Type B pancreatic cell (in vitro differentiated cells): ENCODE measurements at regions not wholly inside any gene's neighbourhood (a gene's known extent, or its start where the extent isn't known, plus 50 kb on each side); places are given as distances from the start of the nearest gene placed in this dataset.

Experiments used
- DNase-seq: peaks from one replicate; pipeline ENCODE4 v3.0.0; 2021; ENCODE audit warnings: mixed read lengths; ENCODE audit not compliant: unreplicated experiment; ENCODE audit errors: extremely low spot score
- H3K27ac Mint-ChIP-seq: 2 replicates; pipeline ENCODE4 v1.8.0; 2021; ENCODE audit warnings: mild to moderate bottlenecking, mixed read lengths
- H3K27me3 Mint-ChIP-seq: 2 replicates; pipeline ENCODE4 v1.8.0; 2021; ENCODE audit warnings: mixed read lengths
- H3K36me3 Mint-ChIP-seq: 2 replicates; pipeline ENCODE4 v1.8.0; 2021; ENCODE audit warnings: mixed read lengths
- H3K4me1 Mint-ChIP-seq: one replicate; pipeline ENCODE4 v1.8.0; 2021; ENCODE audit warnings: mixed read lengths; ENCODE audit not compliant: unreplicated experiment
- H3K4me3 Mint-ChIP-seq: 2 replicates; pipeline ENCODE4 v1.8.0; 2021; ENCODE audit warnings: mild to moderate bottlenecking, mixed read lengths
- H3K9me3 Mint-ChIP-seq: 2 replicates; pipeline ENCODE4 v1.8.0; 2021; ENCODE audit warnings: mixed read lengths
- CTCF ChIP-seq: fragments of 200-600 bp; sonication (generic); conservative IDR thresholded peaks from 2 replicates; pipeline ENCODE4 v1.5.0; 2021; ENCODE audit warnings: antibody characterized with exemption, mild to moderate bottlenecking

GRCh38 chr14:80323038-80323665, 111.8 kb upstream of the DIO2 start:
- no peak overlapping the region for H3K27ac Mint-ChIP-seq
- H3K4me3 Mint-ChIP-seq: no peak overlapping the region
- DNase-seq: no peak
- no peaks in the 10 kb centered on the region for H3K9me3 Mint-ChIP-seq
- no peak for TF ChIP-seq CTCF
- no peaks in the 10 kb centered on the region for H3K27me3 Mint-ChIP-seq
- no peaks in the 10 kb centered on the region for H3K4me1 Mint-ChIP-seq
- H3K36me3 Mint-ChIP-seq: no peaks in the 10 kb centered on the region

- no peaks in the 10 kb centered on the region for H3K27me3 Mint-ChIP-seq
- H3K27ac Mint-ChIP-seq: no peak overlapping the region
- no peak for DNase-seq
- no peaks in the 10 kb centered on the region for H3K9me3 Mint-ChIP-seq
- no peaks in the 10 kb centered on the region for H3K36me3 Mint-ChIP-seq
- H3K4me1 Mint-ChIP-seq: peaks cover 16% of the 10 kb centered on the region
- no peak for TF ChIP-seq CTCF
- H3K4me3 Mint-ChIP-seq: no peak overlapping the region
Observed at GRCh38 chr14:80316441-80316840, 105.1 kb upstream of the DIO2 start.

- H3K4me1 Mint-ChIP-seq: peaks cover 20% of the 10 kb centered on the region
- no peak for TF ChIP-seq CTCF
- no peaks in the 10 kb centered on the region for H3K36me3 Mint-ChIP-seq
- DNase-seq: no peak
- H3K4me3 Mint-ChIP-seq: no peak overlapping the region
- no peak overlapping the region for H3K27ac Mint-ChIP-seq
- no peaks in the 10 kb centered on the region for H3K9me3 Mint-ChIP-seq
- no peaks in the 10 kb centered on the region for H3K27me3 Mint-ChIP-seq
Observed at GRCh38 chr14:80315681-80316080, 104.4 kb upstream of the DIO2 start.

GRCh38 chr14:80313806-80314205, 102.5 kb upstream of the DIO2 start:
- DNase-seq: no peak
- no peak for TF ChIP-seq CTCF
- H3K4me3 Mint-ChIP-seq: no peak overlapping the region
- H3K27me3 Mint-ChIP-seq: no peaks in the 10 kb centered on the region
- H3K27ac Mint-ChIP-seq: no peak overlapping the region
- peaks cover 4% of the 10 kb centered on the region for H3K9me3 Mint-ChIP-seq
- peaks cover 20% of the 10 kb centered on the region for H3K4me1 Mint-ChIP-seq
- H3K36me3 Mint-ChIP-seq: no peaks in the 10 kb centered on the region

- Mint-ChIP-seq H3K4me3 (no peak overlapping the region), H3K4me1 (peaks cover 15% of the 10 kb centered on the region), H3K36me3 (no peaks in the 10 kb centered on the region), H3K27ac (no peak overlapping the region), H3K9me3 (peaks cover 4% of the 10 kb centered on the region), H3K27me3 (no peaks in the 10 kb centered on the region)
- TF ChIP-seq CTCF: no peak
- no peak for DNase-seq
Observed at GRCh38 chr14:80310938-80311750, 99.8 kb upstream of the DIO2 start.
